ENCODE measurements at regions not wholly inside any gene's neighbourhood (a gene's known extent, or its start where the extent isn't known, plus 50 kb on each side); places are given as distances from the start of the nearest gene placed in this dataset.
"Not testable (repeated sequence)": the region's sequence is repeated elsewhere in the genome, so short reads cannot be mapped to it uniquely, and the experiment has no call there.

- DNase-seq = no peak
Measured at GRCh38 chr4:137825505-137825904, 293.2 kb upstream of the PCDH18 start.

GRCh38 chr4:137823007-137823406 is 290.7 kb upstream of the PCDH18 start:
- no peak for DNase-seq

- peak; percentile 2 for DNase-seq
Measured at GRCh38 chr4:137819964-137820383, 287.7 kb upstream of the PCDH18 start.

- DNase-seq = no peak
Measured at GRCh38 chr4:137812258-137812657, 280.0 kb upstream of the PCDH18 start.

DNA sequence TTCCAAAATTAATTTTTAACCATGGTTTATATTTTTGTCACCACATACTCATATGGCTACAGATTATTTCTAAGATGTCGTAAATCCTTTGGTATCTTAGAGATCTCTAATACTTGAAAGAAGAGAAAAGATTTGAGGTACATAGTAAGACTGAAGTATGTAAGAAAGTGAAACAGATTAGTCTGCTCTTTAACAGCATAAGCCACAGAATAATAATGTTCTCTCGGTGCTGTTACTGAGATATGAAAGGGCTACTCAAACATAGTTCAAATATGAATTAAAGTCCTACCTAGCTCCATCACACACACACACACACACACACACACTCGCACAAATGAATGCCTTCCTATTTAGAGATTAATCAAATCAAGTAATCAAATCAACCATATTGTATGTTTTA is 274.1 kb upstream of the PCDH18 start:
- DNase-seq = no peak

DNA sequence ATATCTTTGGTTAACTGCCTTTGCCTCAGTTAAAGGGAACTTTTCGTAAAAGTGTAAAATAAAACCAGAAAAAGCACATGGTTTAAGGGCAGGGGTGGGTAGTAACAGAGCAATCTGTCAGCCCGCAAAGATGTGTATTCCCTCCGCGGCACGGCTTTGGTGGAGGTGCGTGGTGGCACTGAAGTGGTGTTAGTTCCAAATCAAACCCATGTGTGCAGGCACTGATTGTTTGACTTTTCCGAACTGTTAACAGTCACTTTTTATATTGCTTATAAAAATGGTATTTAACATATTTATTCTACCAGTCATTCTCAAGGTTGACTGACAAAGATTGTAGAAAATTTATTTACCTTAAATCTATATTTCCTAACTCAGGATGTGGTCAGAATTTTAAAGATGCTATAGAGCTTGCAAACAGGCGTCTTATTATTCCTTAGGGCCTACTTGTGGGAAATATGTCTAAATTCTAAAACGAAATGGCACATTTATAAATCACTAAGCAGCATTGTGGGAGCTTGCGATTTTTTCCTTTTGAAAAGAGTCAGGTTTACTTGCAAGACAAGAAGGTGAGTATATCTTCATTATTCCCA is 272.7 kb upstream of the PCDH18 start:
- DNase-seq = no peak

GRCh38 chr4:137800861-137801260 is 268.6 kb upstream of the PCDH18 start:
- DNase-seq = no peak

- DNase-seq = no peak
Measured at GRCh38 chr4:137794764-137795254, 262.5 kb upstream of the PCDH18 start.

DNA sequence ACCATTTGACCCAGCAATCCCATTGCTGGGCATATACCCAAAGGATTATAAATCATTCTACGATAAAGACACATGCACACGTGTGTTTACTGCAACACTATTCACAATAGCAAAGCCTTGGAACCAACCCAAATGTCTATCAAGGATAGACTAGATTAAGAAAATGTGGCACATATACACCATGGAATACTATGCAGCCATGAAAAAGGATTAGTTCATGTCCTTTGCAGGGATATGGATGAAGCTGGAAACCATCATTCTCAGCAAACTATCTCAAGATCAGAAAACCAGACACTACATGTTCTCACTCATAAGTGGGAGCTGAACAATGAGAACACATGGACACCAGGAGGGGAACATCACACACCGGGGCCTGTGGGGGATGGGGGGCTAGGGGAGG is 257.0 kb upstream of the PCDH18 start:
- not testable (repeated sequence) for DNase-seq

GRCh38 chr4:137783923-137784322 is 251.6 kb upstream of the PCDH18 start:
- DNase-seq = not testable (repeated sequence)

GRCh38 chr4:137775701-137776100 is 243.4 kb upstream of the PCDH18 start:
- no peak for DNase-seq

- DNase-seq = no peak
Measured at GRCh38 chr4:137774501-137774900, 242.2 kb upstream of the PCDH18 start.

GRCh38 chr4:137768881-137769280 is 236.6 kb upstream of the PCDH18 start:
- no peak for DNase-seq

- no peak for DNase-seq
Measured at GRCh38 chr4:137768196-137768595, 235.9 kb upstream of the PCDH18 start.

DNA sequence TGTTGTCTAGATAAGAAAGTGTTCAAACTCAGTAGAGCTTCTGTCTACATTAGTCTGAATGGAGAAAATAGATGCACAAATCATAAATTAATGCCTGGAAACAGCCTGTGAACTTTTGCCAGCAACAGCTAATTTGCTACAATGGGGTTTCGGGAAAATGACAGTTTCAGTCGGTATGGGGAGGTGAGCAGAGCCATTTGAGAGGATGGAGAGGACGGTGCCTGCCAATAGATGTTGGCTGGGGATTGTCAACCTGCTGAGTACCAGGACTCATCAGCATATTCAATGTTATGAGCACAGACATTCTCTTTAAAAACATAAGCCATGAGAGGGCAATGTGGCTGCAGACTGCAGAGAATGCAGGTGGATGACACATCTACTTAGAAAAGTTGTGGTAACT is 230.3 kb upstream of the PCDH18 start:
- DNase-seq = no peak

- no peak for DNase-seq
Measured at GRCh38 chr4:137754652-137755471, 222.6 kb upstream of the PCDH18 start.

DNA sequence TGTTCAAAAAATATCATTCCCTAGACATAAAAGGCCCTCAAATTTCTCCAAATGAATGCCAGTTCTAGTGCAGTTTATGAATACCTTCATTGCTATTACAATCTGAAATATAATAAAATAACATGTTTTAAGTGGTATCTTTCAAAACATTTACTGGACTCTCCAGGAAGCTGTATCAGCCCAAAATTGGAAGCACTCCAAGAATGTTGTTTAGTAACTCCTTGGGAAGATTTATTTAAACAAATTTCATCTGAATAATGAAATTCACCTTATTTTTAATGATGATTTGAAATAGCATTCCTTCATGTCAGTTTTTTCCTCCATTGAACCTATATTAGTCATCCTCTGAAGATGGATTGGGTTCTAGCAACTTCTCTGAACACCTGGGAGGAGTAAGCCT is 217.2 kb upstream of the PCDH18 start:
- no peak for DNase-seq

- no peak for DNase-seq
Measured at GRCh38 chr4:137748616-137749015, 216.3 kb upstream of the PCDH18 start.

- DNase-seq = no peak
Measured at GRCh38 chr4:137740141-137740540, 207.8 kb upstream of the PCDH18 start.

GRCh38 chr4:137739391-137739790 is 207.1 kb upstream of the PCDH18 start:
- no peak for DNase-seq

DNA sequence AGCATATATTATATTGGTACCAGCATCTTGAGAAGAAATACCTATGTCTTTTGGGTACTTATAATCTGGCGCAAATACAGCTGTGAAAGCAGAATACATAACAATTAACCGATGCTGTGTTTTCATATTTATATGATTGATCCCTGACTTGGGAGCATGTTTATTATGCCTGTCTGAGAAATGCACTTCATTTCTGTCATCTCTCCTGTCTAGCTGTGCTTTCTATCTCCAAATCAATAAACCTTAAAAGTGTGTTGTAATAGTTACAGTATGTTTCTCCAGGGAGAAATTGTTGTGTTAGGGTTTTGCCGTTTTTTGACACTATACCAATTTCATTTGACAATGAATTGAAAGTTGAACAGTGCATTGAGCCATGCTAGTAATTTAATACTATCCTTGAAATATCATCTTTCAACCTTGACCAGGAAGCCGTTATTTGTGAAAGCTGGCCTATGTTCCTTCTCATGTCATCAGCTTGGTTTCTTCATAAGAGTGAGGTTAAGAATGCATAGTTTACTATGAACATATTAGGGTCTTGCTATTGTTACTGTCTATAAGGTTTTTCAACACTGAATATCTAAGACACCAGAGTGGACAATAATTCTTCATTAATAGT is 206.2 kb upstream of the PCDH18 start:
- no peak for DNase-seq

DNA sequence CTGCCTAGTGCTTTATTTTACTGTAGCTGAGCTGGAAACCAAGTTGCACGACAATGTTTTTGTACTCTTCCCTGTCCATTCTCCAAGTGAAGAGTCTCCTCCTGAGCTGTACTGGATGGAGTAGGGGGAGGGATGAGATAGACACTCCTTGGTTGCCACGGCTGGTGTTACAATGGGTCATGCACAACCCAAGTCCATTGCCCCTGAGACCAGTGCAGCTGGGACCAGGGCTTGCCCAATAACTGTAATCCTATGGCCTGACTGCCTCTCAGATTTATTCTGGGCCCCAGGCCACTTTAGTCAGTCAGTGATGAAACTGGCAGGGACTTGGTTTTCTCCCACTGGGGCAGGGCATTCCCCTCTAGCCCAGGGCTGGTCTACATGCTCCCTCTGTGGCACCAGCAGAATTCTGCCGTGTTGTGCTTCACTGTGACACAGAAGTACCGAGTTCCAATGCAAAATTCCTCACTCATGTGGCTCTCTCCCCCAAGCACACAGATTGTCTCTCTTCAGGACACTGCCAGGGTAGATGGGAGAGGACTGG is 203.3 kb upstream of the PCDH18 start:
- no peak for DNase-seq

All from NCI-H524 treated with DMSO at 0.1 percent for 48 hours (cell line).